Gastrocnemius medialis (tissue), 4 donors: ENCODE measurements at regions not wholly inside any gene's neighbourhood (a gene's known extent, or its start where the extent isn't known, plus 50 kb on each side); places are given as distances from the start of the nearest gene placed in this dataset.

Experiments used
- ATAC-seq, 2 donors: fragments of 150-250 bp; one replicate each; pipeline ENCODE4 v1.9.1; 2016
- DNase-seq, 2 donors: peaks; one replicate each; pipeline ENCODE4 v3.0.0-alpha.2; 2019
- H3K27ac ChIP-seq, 4 donors: fragments of 200-600 bp; sonication (generic); 1 replicate in 1 of 4; 2 replicates in 3 of 4; pipeline ENCODE4 v1.5.1; 2016 to 2018; ENCODE audit warnings: mild to moderate bottlenecking in 2 of 4, moderate library complexity in 1 of 4
- H3K27me3 ChIP-seq, 3 donors: fragments of 200-600 bp; sonication (generic) in 2 of 3; 1 replicate in 1 of 3; 2 replicates in 2 of 3; pipeline versions ENCODE4 v1.5.1 to v1.6.0; 2016 to 2019; ENCODE audit warnings: mild to moderate bottlenecking in 1 of 3, moderate library complexity in 1 of 3
- H3K36me3 ChIP-seq, 2 donors: fragments of 200-600 bp; sonication (generic) in 1 of 2; one replicate each; pipeline ENCODE4 v1.5.1; 2017 to 2018
- H3K4me1 ChIP-seq, 2 donors: fragments of 200-600 bp; sonication (generic) in 1 of 2; one replicate each; pipeline ENCODE4 v1.5.1; 2016 to 2017; ENCODE audit warnings: mild to moderate bottlenecking in 2 of 2
- H3K4me3 ChIP-seq, 4 donors: fragments of 200-600 bp; sonication (generic) in 3 of 4; 1 replicate in 1 of 4; 2 replicates in 3 of 4; pipeline ENCODE4 v1.5.1; 2016 to 2019; ENCODE audit warnings: mild to moderate bottlenecking in 2 of 4
- H3K9me3 ChIP-seq, 3 donors: fragments of 200-600 bp; sonication (generic) in 2 of 3; 1 replicate in 1 of 3; 2 replicates in 2 of 3; pipeline ENCODE4 v1.5.1; 2016 to 2019
- POLR2A ChIP-seq, 2 donors: fragments of 450-650 bp; IDR thresholded peaks; one replicate each; pipeline ENCODE4 v1.6.1; 2017; ENCODE audit warnings: antibody characterized with exemption in 2 of 2, mild to moderate bottlenecking in 2 of 2, moderate library complexity in 2 of 2
- in situ Hi-C, 4 donors: fragments of 200-750 bp; cut with MboI; loops; one replicate each; pipeline versions ENCODE4 v1.15.0 to v1.8.0; 2017; ENCODE audit warnings: low sequenced_read_pairs in 4 of 4
- intact Hi-C: fragments of 100-400 bp; cut with DNase I; formaldehyde crosslinking; loops from one replicate; pipeline ENCODE4 v1.15.1; 2023; ENCODE audit warnings: low total_unique reads
- TF ChIP-seq, protein P1 (sequence below), 5 experiments: fragments of 450-650 bp in 3 of 5; fragments of 200-600 bp in 2 of 5; sonication (generic) in 2 of 5; IDR thresholded peaks in 4 of 5; conservative IDR thresholded peaks in 1 of 5; 1 replicate in 4 of 5; 2 replicates in 1 of 5; pipeline ENCODE4 v1.5.1; 2016 to 2019; ENCODE audit warnings: antibody characterized with exemption in 5 of 5, mild to moderate bottlenecking in 3 of 5, moderate library complexity in 3 of 5

DNA sequence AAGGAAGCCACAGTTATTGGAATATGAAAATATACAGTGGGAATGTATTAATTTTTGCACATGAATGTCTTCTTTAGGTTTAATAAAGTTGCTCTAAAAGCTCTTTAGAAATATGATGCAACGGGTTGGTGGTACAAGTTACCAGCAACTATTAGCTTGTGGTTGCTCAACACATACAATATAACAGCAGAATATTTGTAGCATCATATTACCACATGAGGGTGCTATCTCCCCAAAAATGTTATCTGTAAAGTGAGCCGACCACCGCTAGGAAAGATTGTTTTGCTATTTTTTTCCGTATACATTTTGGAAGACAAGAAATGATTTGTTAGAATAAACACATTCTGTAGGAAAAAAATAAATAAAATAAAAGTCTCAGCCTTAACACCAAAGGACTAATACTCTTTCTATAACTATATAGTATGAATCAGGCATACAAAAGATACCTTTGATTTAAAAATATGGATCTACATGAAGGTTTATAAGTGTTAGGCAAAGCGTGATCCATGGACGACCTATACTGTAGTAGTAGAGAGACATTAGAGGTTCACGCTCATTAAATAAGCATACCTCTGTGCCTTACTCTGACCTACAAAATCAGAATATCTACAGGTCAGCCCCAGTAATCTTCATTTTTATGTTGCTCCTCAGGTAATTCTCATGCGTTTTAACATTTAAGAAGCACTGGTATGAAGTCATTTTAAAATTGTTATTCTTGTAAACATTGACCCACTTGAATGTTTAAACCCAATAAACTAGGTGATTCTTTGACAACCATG lies 1110.6 kb upstream of the ACVR2A start:
- in situ Hi-C loops, result loop anchor here in 2 of 4 donors (25.0 kb wide), 1 partner anchor 1178 kb away; no protein-coding TSS in a partner anchor
- ATAC-seq, result peak; percentile 85 to 94
- H3K4me1 ChIP-seq, result peaks cover 0 to 5% of the 10 kb centered on the region in 2 donors

DNA sequence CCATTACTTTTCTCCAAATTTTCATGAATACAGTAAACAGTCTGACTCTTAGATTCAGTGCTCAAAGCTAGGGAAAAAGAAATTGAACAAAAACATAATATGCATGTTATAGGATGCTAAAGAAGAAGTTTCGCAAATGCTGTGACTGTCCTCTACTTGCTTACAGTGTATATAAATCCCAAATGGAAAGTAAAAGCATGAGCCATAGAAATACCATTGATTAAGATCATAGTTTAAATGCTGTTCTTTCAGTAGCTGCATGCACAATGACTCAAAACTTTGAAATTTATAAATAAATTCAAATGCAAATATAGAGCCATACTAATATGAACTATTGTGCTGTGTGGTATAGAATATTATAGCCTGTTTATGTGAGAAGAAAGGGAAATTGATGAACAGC lies 1113.9 kb upstream of the ACVR2A start:
- DNase-seq (no peak), ATAC-seq (no peak)
- intact Hi-C loops (loop anchor here (5.0 to 10.0 kb wide), 2 partner anchors 601 to 794 kb away; no protein-coding TSS in a partner anchor), in situ Hi-C loops (loop anchor here in 2 of 4 donors (25.0 kb wide), 1 partner anchor 1181 kb away; no protein-coding TSS in a partner anchor)
- no peaks in the 10 kb centered on the region for H3K36me3 ChIP-seq
- no peaks in the 10 kb centered on the region for H3K27me3 ChIP-seq
- TF ChIP-seq POLR2A (IDR thresholded peaks at IDR 0.05), result no peak
- TF ChIP-seq, protein P1, sequence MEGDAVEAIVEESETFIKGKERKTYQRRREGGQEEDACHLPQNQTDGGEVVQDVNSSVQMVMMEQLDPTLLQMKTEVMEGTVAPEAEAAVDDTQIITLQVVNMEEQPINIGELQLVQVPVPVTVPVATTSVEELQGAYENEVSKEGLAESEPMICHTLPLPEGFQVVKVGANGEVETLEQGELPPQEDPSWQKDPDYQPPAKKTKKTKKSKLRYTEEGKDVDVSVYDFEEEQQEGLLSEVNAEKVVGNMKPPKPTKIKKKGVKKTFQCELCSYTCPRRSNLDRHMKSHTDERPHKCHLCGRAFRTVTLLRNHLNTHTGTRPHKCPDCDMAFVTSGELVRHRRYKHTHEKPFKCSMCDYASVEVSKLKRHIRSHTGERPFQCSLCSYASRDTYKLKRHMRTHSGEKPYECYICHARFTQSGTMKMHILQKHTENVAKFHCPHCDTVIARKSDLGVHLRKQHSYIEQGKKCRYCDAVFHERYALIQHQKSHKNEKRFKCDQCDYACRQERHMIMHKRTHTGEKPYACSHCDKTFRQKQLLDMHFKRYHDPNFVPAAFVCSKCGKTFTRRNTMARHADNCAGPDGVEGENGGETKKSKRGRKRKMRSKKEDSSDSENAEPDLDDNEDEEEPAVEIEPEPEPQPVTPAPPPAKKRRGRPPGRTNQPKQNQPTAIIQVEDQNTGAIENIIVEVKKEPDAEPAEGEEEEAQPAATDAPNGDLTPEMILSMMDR (IDR thresholded peaks at IDR 0.05 in 4 of 5, conservative IDR thresholded peaks at IDR 0.05 in 1 of 5), result no peak
- no peak overlapping the region for H3K4me3 ChIP-seq
- no peak overlapping the region for H3K27ac ChIP-seq
- H3K9me3 ChIP-seq, result no peaks in the 10 kb centered on the region
- H3K4me1 ChIP-seq, result peaks cover 0 to 7% of the 10 kb centered on the region in 2 donors

More for the DNA sequence above, 1110.6 kb upstream of the ACVR2A start:
- no peak overlapping the region for H3K27ac ChIP-seq
- no peak overlapping the region for H3K4me3 ChIP-seq
- H3K27me3 ChIP-seq, result no peaks in the 10 kb centered on the region
- TF ChIP-seq POLR2A (IDR thresholded peaks at IDR 0.05), result no peak
- TF ChIP-seq, protein P1 (IDR thresholded peaks at IDR 0.05 in 4 of 5, conservative IDR thresholded peaks at IDR 0.05 in 1 of 5), result peak in 4 of 5 experiments; percentile 24 to 59 (median 42)
- intact Hi-C loops, result loop anchor here (2.0 to 10.0 kb wide), 3 partner anchors 598 to 1177 kb away; no protein-coding TSS in a partner anchor
- no peaks in the 10 kb centered on the region for H3K9me3 ChIP-seq
- no peaks in the 10 kb centered on the region for H3K36me3 ChIP-seq
- DNase-seq, result no peak

DNA sequence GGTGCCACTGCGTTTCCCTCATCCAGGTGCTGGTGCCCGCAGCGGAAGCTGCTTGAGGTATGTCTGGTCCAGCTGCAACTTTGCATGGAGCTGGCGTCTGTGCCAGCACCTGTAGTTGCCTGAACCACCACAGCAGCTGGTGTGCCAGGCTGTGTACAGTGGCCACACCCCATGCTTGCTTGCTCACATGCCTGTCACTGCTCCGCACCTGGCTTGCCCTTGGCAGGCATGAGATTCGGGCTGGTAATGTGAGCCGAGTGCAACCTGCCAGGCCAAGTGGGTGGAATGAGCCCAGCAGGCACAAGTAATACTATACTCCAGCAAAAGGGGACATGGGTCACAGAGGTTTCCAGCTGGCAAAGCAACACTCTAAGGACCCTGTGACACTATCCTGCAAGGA lies 1123.3 kb upstream of the ACVR2A start:
- intact Hi-C loops (no loop called here), in situ Hi-C loops (no loop called here)
- TF ChIP-seq, protein P1 (IDR thresholded peaks at IDR 0.05 in 4 of 5, conservative IDR thresholded peaks at IDR 0.05 in 1 of 5), result peak in 2 of 5 experiments; percentile 20 to 26
- TF ChIP-seq POLR2A (IDR thresholded peaks at IDR 0.05), result no peak
- H3K9me3 ChIP-seq, result no peaks in the 10 kb centered on the region
- H3K36me3 ChIP-seq, result no peaks in the 10 kb centered on the region
- H3K4me1 ChIP-seq, result peaks cover 0 to 6% of the 10 kb centered on the region in 2 donors
- H3K4me3 ChIP-seq, result no peak overlapping the region
- H3K27ac ChIP-seq, result peak overlapping the region; percentile 1 to 50 (median 34)
- H3K27me3 ChIP-seq, result no peaks in the 10 kb centered on the region
- peak; percentile 59 to 92 for DNase-seq
- ATAC-seq, result peak; percentile 94 to 98

DNA sequence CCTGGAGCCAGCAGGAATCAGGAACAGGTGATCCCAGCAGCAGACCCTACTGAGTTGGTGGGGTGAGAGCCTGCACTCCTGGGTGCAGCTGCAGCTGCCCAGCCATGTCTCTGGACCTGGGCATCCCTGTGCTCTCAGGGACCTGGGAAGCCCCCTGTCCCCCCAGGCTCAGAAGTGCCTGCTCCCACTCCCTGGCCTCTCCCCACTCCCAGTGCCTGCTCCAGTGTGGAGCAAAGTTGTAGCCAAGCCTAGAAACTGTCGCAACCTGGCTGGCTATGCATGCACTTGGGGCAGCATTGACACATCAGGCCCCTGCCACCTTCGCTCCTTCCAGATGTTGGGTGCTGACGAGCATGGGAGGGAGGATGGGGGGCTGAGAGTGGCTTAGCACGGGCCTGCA lies 1124.7 kb upstream of the ACVR2A start:
- Histone ChIP-seq H3K27me3 (no peaks in the 10 kb centered on the region), H3K4me1 (peaks cover 0 to 6% of the 10 kb centered on the region in 2 donors), H3K36me3 (no peaks in the 10 kb centered on the region), H3K4me3 (no peak overlapping the region), H3K27ac (no peak overlapping the region), H3K9me3 (no peaks in the 10 kb centered on the region)
- in situ Hi-C loops, result no loop called here
- no peak for DNase-seq
- TF ChIP-seq, protein P1 (IDR thresholded peaks at IDR 0.05 in 4 of 5, conservative IDR thresholded peaks at IDR 0.05 in 1 of 5), result no peak
- no peak for TF ChIP-seq POLR2A (IDR thresholded peaks at IDR 0.05)
- intact Hi-C loops, result no loop called here
- ATAC-seq, result no peak
